GM21786 (cell line): ENCODE measurements at regions not wholly inside any gene's neighbourhood (a gene's known extent, or its start where the extent isn't known, plus 50 kb on each side); places are given as distances from the start of the nearest gene placed in this dataset.
"Not testable (repeated sequence)": the region's sequence is repeated elsewhere in the genome, so short reads cannot be mapped to it uniquely, and the experiment has no call there.

ENCODE experiments used
- ATAC-seq: cut with Tn5 transposase; IDR thresholded peaks from one replicate; pipeline ENCODE4 v1.9.1; 2021; ENCODE audit not compliant: unreplicated experiment

DNA sequence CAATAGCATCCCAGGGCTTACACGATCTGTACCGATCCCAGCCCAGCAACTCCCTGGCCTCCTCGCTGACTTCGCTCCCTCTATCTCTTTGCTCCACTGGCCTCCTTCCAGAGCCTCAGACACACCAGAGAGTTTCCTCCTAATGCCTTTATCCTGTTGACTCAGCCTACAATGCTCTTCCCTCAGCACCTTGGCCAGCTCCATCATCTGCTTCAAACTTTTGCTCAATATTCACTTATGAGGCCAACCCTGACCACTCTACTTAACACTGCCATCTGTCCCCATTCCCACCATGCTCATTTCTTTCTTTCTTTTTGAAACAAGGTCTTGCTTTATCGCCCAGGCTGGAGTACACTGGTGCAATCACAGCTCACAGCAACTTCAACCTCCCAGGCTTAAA, 180.9 kb downstream of the CEP170 start:
- not testable (repeated sequence) for ATAC-seq

DNA sequence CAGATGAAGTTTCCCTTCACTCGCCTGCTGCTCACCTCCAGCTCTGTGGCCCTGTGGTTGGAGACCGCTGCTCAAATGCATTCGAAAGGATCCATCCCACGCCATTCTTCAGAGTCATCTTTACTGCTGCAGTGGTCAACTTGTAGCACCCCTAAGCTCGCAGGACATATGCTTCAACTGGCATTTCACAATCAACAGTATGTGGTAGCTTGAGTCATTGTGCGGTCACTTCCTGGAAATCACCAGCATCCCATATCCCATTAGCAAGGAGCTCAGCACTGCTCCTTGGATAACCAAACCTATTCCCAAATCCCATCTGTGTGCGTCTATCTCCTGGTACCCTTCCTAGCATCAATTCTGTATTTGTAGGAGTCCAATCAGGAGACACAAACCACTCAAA, 188.0 kb downstream of the CEP170 start:
- ATAC-seq: not testable (repeated sequence)

DNA sequence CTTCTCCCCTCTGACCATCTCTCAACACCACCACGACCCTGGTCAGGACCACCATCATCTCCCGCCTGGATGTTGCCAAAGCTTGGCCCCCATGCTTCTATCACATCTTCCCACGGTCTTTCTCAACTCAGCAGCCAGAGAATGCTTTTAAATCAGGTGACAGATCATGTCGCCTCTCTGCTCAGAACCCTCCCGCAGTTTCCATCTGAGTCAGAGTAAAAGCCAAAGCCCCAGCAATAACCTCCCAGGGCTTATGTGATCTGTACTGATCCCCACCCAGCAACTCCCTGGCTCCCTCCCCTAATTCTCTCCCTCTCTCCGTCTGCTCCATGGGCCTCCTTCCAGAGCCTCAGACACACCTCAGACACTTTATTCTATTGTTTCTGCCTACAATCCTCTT, 193.1 kb downstream of the CEP170 start:
- not testable (repeated sequence) for ATAC-seq

DNA sequence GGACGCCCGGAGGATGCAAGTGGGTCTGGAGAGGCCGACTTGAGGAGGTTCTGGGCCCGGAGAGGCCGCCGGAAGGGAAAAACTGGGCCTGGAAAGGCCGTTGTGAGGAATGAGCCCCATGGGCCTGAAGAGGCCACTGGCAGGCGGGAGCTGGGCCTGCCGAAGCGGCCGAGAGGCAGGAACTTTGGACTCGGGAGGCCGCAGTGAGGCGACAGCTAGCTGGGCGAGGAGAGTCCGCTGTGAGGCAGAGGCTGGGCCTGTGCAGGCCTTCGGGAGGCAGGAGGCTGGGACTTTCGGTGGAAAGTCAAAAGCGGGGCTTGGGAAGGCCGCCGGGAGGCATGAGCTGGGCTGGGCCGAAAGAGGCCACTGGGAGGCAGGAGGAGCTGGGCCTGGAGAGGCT, 199.6 kb downstream of the CEP170 start:
- not testable (repeated sequence) for ATAC-seq

DNA sequence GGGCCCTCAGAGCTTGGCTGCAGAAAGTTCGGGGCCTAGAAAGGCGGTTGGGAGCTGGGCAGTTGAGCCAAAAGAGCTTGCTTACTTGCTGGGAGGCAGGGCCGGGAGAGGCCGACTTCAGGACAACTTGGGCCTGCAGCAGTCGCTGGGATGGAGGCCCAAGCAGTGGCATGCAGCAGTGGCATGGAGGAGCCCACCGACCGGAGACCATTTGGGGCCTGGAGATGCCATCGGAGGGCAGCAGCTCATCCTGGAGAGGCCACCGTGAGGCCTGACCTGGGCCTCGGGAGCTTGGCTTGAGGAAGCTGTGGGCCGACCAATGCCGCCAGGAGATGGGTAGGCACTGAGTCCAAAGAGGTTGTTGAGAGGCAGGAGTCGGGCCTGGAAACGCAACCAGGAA, 200.0 kb downstream of the CEP170 start:
- ATAC-seq: not testable (repeated sequence)

DNA sequence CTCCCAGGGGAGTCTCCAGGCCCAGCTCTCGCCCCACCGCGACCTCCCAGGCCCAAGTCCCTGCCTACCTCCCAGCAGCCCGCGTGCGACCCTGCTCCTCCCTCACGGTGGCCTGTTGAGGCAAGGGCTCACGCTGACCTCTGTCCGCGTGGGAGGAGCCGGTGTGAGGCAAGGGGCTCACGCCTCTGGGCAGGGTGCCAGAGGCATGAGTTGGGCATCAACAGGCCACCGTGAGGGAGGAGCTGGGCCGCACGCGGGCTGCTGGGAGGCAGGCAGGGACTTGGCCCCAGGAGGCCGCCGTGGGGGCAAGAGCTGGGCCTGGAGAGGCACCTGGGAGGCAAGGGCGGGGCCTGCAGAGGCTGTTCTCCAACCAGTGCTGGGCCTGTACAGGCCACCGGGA, 200.4 kb downstream of the CEP170 start:
- ATAC-seq: not testable (repeated sequence)

DNA sequence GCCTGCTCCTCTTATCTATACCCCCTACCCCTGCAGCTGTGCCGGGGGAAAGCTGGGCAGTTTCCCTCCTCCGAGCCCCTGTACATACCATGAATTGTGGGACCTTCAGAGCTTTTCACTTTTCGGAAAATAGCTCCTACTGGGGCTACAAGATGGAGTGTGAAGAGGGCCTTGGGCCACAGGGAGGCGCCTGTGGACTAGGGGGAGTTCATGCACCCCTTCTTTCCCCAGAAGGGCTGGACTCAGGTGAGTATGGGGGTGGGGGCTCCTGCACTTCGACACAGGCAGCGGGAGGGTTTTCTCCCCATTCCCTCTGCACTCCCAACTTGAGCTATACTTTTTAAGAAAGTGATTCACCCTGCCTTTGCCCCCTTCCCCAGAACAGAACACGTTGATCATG, 202.0 kb downstream of the CEP170 start:
- ATAC-seq: not testable (repeated sequence)

DNA sequence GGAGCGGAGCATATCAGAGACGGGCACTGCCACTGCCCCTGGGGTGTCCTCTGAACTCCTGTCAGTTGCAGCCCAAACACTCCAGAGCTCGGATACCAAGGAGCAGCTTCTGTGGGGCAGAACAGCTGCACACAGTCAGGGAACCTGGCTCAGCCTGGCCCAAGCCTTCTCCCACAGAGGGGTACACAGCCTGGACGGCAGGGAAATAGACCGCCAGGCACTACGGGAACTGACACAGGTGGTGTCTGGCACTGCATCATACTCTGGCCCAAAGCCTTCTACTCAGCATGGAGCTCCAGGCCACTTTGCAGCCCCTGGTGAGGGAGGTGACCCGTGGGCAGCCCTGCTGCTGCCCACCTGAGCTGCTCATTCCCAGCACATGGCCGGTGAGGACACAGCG, 204.5 kb downstream of the CEP170 start:
- ATAC-seq: not testable (repeated sequence)

DNA sequence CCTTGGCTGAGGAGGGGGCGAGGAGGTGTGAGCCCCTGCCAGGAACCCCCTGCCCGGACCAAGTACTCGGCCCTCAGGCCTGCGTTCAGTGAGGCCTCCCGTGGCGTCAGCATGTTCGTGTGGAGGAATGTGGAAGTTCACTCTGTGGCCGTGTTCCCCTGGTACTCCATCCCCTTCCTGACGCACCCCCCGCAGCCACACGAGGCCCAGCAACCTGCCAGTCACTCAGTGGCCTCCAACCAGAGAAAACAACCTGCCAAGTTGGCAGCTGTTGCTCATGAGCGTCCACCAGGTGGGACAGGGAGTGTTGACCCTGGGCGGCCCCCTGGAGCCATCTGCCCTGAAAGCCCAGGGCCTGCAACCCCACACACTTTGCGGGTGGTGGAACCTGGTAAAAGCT, 205.4 kb downstream of the CEP170 start:
- not testable (repeated sequence) for ATAC-seq

DNA sequence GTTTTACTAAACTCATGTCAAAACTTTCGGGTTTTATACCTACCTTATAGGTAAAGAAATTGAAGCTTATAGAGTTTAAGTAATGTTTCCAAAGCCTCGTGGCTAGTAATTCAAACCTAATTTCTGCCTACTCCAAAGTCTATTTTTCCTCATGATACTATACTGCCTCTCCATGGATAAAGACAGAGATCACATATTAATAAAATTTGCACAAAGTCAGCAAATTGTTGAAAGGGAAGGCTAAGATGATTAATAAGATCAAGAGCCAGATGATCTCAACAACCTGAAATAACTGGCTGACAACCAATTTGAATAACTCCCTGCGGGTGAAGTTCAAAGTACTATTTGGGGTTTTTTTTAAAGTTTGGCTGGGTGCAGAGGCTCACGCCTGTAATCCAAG, 233.7 kb downstream of the CEP170 start:
- ATAC-seq: not testable (repeated sequence)

DNA sequence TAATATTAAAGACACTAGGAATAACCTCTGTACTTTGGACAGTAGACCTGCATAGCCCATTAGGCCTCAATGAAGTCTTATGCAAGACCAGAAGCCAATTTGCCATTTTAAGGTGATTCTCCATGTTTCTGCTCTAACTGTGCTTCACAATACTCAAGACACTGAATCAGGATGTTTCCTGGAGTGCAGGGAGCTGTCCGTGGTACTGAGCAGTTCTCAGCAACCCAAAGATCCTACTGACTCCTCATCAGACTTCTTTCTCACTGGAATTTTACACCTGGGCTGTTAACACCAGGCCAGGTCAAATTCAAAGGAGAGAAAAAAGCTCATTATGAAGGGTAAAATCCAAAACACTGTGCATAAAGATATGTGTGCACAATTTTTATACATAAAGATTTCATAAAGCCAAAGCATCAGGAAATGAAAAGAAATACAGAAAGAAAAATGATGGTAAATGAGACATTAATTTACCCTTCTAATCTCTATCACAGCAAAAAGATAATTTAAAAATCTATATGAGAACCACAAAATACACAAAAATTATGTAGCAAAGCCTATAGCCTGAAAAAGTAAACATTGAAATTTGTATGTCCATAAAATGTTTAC, 235.9 kb downstream of the CEP170 start:
- ATAC-seq: not testable (repeated sequence)

DNA sequence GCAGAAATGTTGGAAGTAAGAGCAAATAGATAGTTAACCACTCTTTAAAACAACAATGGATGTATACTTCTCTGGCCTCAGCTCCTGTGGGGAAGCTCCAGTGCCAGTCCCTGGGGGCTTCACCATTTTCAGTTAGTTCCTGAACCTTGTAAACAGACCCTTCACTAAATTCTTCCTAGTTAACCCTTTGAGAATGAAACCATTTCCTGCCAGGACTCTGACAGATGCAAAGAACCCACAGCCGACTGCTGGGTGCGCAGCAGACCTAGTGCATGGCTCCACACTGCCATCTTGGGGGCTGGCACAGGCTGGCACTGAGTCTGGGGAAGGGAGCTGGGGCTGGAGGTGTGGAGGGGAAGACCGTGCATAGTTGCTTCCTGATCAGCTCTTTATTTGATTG, 244.4 kb downstream of the CEP170 start:
- not testable (repeated sequence) for ATAC-seq

DNA sequence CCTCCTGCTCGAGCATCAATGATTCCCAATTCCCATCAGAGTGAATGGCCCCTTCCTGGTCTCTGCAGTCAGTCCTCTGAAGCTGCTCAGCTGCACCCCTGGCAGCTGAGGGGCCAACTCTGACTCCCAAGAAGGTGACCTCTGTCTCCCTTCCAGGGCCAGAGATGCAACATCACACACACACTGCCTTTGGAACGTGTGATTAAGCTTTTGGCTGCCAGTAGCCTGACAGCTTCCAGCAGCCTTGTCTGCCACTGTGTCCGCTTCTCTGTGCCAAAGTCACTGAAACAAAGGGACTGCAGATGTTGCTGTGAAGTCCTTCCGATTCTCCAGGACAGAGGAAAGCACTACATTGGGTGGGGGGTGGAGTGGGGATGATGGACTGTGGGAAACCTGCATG, 254.1 kb downstream of the CEP170 start:
- ATAC-seq: not testable (repeated sequence)

DNA sequence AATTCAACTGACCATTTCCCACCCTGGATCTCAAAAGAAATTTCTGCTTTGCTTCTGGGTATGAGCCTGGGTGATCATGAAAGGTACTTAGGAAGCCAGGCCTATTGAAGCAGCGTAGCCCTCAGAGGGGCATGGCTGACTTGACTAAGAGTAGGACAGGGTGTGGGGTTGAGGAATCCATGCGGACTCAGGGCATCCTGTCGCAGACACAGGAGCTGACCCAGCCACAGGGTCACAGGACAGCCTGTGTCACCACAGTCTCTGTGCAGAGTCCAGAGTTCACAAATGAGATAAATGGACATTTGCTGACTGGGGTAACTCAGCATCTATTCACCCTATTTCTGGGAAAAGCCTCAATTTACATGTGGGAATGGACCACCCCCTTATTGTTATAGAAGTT, 262.3 kb downstream of the CEP170 start:
- not testable (repeated sequence) for ATAC-seq

DNA sequence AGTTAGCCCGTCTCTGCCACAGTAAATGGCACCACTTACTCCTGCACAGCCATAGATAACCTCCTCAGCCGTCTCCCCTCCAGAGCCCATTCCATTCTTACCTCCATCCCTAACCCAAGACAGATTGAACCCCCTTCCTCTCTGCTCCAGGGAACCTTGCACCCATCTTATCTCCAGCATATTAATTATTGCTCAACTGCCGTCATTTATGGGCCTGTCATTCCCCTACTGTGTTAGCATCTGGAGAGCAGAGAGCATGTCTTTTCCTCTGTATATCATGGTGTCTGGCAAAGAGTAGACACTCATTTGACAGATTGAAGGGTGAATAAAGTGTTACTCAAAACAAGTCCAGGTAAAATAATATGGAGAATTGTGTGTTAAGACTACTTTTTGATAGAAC, 270.0 kb downstream of the CEP170 start:
- not testable (repeated sequence) for ATAC-seq

DNA sequence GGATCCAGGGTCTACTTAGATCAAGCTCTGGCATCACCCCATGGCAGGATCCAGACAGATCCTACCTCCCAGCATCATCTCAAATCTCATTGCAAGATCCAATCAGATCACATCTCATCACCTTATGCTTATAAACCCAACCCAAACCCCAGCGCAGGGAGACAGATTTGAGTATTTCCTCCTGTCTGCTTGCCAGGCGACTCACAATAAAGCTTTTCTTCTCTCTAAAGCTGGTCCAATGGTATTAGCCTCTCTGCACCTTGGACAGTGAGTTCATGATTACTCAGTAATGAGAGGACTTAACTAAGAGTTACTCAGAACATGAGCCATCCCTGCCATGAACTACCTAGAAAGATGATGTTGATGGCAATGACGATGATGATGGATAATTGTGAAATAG, 281.7 kb downstream of the CEP170 start:
- ATAC-seq: not testable (repeated sequence)

DNA sequence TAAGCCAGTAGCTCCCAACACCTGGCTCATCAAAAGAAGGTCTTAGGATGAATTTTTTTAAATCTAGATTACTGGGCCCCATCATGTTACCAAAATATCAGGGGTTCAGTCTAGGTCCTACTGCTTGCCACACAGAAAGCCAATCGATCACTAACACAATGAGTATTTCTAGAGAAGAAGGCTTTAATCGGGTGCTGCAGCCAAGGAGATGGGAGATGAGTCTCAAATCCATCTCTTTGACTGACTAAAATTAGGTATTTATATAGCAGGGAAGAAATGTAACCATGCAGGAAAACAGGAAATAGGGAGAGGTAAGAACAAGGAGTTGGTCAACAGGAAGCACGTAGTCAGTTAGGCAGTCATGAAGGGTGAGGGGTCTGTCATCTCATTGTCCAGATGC, 288.2 kb downstream of the CEP170 start:
- no peak for ATAC-seq

DNA sequence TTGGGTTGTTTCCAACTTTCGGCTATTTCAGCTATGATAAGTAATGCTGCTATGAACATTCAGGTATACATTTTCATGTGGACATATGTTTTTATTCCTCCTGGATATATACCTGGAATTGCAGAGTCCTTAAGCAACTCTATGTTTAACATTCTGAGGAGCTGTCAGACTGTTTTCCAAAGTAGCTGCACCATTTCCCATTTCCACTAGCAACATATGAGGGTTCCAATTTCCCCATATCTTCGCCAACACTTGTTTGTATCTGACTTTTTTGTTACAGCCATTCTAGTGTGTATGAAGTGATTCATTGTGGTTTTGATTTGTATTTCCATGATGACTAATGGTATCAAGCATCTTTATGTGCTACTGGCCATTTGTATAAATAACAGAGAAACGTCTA, 295.7 kb downstream of the CEP170 start:
- ATAC-seq: not testable (repeated sequence)

DNA sequence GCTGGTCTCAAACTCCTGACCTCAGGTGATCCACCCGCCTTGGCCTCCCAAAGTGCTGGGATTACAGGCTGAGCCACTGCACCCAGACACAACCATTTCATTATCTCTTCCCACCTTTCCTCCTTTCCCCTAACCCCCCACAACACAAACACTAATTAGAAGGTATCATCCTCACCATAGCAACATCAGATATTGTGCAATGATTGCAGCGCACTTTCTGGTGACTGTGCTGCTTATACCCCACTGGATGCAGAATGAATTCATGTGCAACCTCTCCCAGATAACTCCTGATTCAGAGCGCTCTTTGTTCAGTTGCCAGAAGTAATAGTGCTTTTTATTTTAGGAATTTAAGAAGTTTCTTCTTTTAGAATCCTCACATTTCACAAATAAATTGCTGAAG, 300.1 kb downstream of the CEP170 start:
- ATAC-seq: not testable (repeated sequence)

DNA sequence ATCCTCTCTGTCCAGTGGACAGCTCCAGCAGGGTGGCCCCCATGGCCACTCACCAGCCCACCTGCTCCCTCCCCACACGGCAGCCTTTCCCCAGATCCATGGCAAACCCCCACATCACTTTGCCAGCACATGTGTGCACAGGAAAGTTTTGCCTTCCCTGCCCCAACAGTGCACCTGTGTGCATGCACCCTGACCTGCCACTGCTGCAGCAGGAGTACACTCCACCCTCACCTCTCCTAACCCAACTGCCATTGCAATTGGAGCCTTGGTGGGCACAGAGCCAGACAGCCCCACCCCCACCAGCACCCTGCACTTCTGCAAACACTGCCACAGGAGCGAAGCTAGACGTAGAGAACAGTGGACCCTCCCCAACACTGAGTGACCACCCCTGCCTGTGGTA, 308.9 kb downstream of the CEP170 start:
- ATAC-seq: no peak

DNA sequence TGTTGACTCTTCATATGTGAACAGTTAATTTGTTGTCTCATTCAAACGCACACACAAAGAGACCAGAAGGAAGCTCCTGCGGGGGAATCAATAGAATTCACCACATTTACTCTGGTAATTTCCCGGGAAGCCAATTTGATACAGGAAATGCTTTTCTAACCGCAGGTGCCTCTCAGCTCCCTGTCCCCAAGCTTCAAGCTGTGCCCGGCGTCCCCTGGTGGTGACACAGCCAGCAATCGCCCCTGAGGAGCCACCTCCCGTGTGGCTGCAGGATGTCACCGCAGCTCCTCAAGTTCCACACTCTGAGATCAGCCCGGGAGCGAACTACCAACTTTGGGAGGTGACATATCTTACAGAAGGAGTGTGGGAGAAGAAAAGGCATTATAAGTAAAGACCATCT, 318.4 kb downstream of the CEP170 start:
- peak; percentile 71 for ATAC-seq

DNA sequence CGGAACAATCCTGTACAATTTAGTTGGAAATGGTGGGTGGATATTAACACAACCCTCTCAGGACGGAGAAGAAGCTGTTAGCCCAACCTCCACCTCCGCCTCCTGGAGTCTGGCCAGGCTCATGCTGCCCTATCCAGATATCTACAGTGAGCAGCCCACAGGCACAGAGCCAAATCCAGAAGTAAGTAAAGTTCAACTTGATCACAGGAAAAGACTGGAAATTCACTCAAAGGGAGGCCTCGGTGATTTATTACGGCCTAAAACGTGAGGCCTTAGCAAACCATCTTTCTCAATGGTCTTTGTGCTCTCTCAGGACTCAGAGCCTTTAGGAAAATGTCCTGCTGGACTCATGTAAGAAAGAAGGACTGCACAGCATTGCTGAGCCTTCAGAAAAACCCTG, 330.4 kb downstream of the CEP170 start:
- ATAC-seq: not testable (repeated sequence)

DNA sequence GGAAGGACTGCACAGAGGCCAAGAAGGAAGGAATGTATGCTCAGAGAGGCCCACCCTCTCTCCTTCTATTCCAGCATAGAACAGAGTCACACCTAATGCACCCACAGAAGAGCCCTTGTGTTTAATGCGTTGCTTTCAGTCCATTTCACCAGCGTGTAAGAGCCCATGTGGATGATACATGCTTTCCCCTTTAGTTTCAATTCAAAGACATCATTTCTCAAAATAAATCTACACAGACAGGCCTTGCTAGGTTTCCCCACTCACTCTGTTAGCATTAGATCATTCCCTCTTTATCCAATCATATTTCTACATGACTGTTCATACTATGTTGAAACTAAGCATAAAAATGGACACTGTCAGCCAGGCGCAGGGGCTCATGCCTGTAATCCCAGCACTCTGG, 331.5 kb downstream of the CEP170 start:
- ATAC-seq: not testable (repeated sequence)
